IMR-90 (cell line): ENCODE measurements at regions not wholly inside any gene's neighbourhood (a gene's known extent, or its start where the extent isn't known, plus 50 kb on each side); places are given as distances from the start of the nearest gene placed in this dataset.

Experiments
- ATAC-seq: fragments of 200-7000 bp; cut with Tn5 transposase; 2 replicates; pipeline ENCODE4 v1.9.1; 2020; ENCODE audit warnings: low read depth, mild to moderate bottlenecking, moderate library complexity
- BruUV-seq: library from RNA; stranded (reverse); fragments of 400-500 nt; replicated peaks from 2 replicates; lab custom pipeline; 2021; lab: Mats Ljungman, UMichigan
- CTCF ChIA-PET: fragments of 300-600 bp; formaldehyde crosslinking; extraction: SDS; loops from one replicate; lab custom pipeline; 2021; ENCODE audit warnings: antibody characterized with exemption; lab: Yijun Ruan, JAX
- POLR2A ChIA-PET: fragments of 300-600 bp; sonication (Branson Sonifier 250); formaldehyde crosslinking; loops from one replicate; lab custom pipeline; 2022; ENCODE audit warnings: antibody characterized with exemption; ENCODE audit not compliant: unreplicated experiment; lab: Charles Lee
- DNase-seq: peaks from one replicate; pipeline ENCODE4 v3.0.0; 2013
- H2AFZ ChIP-seq: replicated peaks from 2 replicates; pipeline ENCODE3; 2013; ENCODE audit warnings: low read length, mild to moderate bottlenecking; ENCODE audit not compliant: poor library complexity
- H2AK5ac ChIP-seq: 2 replicates; pipeline ENCODE4 v1.6.1; 2013; ENCODE audit warnings: low read depth, low read length, inconsistent platforms
- H2AK9ac ChIP-seq: replicated peaks from 2 replicates; pipeline ENCODE3; 2013; ENCODE audit warnings: mild to moderate bottlenecking, low read depth, low read length, moderate library complexity; ENCODE audit not compliant: poor library complexity
- H2BK120ac ChIP-seq: 2 replicates; pipeline ENCODE4 v1.6.1; 2013; ENCODE audit warnings: low read depth, low read length, inconsistent platforms
- H2BK15ac ChIP-seq: 3 replicates; pipeline ENCODE4 v1.6.1; 2013; ENCODE audit warnings: low read depth, low read length, inconsistent platforms
- H2BK20ac ChIP-seq: 2 replicates; pipeline ENCODE4 v1.6.1; 2013; ENCODE audit warnings: low read depth, mild to moderate bottlenecking, inconsistent platforms, low read length, moderate library complexity
- H2BK5ac ChIP-seq: 2 replicates; pipeline ENCODE4 v1.6.1; 2013; ENCODE audit warnings: mild to moderate bottlenecking, low read depth, low read length, inconsistent platforms; ENCODE audit not compliant: poor library complexity, severe bottlenecking
- H3K14ac ChIP-seq: replicated peaks from 2 replicates; pipeline ENCODE4 v1.6.1; 2013; ENCODE audit warnings: low read depth, low read length, inconsistent platforms
- H3K18ac ChIP-seq: 2 replicates; pipeline ENCODE4 v1.6.1; 2013; ENCODE audit warnings: low read depth, low read length, control low read depth
- H3K23ac ChIP-seq: 2 replicates; pipeline ENCODE4 v1.6.1; 2013; ENCODE audit warnings: low read depth, low read length, inconsistent platforms
- H3K27ac ChIP-seq: 2 replicates; pipeline ENCODE4 v1.5.1; 2013; ENCODE audit warnings: mild to moderate bottlenecking, control low read depth, low read length; ENCODE audit not compliant: insufficient read depth
- H3K27me3 ChIP-seq: 2 replicates; pipeline ENCODE4 v1.6.1; 2013; ENCODE audit warnings: low read length; ENCODE audit not compliant: control insufficient read depth, insufficient read depth
- H3K36me3 ChIP-seq: 2 replicates; pipeline ENCODE4 v1.6.1; 2013; ENCODE audit warnings: low read length, mixed read lengths; ENCODE audit not compliant: control insufficient read depth, insufficient read depth
- H3K4ac ChIP-seq: 2 replicates; pipeline ENCODE4 v1.6.1; 2013; ENCODE audit warnings: low read depth, low read length, inconsistent platforms
- H3K4me1 ChIP-seq: 2 replicates; pipeline ENCODE4 v1.6.1; 2013; ENCODE audit warnings: low read length, mixed read lengths; ENCODE audit not compliant: control insufficient read depth, insufficient read depth
- H3K4me2 ChIP-seq: 2 replicates; pipeline ENCODE4 v1.6.1; 2013; ENCODE audit warnings: low read depth, mild to moderate bottlenecking, control low read depth, low read length, moderate library complexity
- H3K4me3 ChIP-seq: 2 replicates; pipeline ENCODE4 v1.5.1; 2013; ENCODE audit warnings: low read depth, mild to moderate bottlenecking, control low read depth, low read length, moderate library complexity; ENCODE audit not compliant: insufficient read depth
- H3K56ac ChIP-seq: 2 replicates; pipeline ENCODE4 v1.6.1; 2013; ENCODE audit warnings: low read length, inconsistent platforms; ENCODE audit not compliant: insufficient read depth; ENCODE audit errors: extremely low read depth
- H3K79me1 ChIP-seq, 2 experiments: 2 replicates each; pipeline ENCODE4 v1.6.1; 2013; ENCODE audit warnings: low read length in 2 of 2, inconsistent platforms in 1 of 2, low read depth in 1 of 2
- H3K9ac ChIP-seq: 2 replicates; pipeline ENCODE4 v1.6.1; 2013; ENCODE audit warnings: low read depth, low read length, control low read depth
- H3K9me1 ChIP-seq: 2 replicates; pipeline ENCODE4 v1.6.1; 2013; ENCODE audit warnings: low read length, inconsistent platforms; ENCODE audit not compliant: insufficient read depth
- H3K9me3 ChIP-seq: 2 replicates; pipeline ENCODE4 v1.6.1; 2013; ENCODE audit warnings: low read length; ENCODE audit not compliant: control insufficient read depth, insufficient read depth
- H4K20me1 ChIP-seq: 2 replicates; pipeline ENCODE4 v1.6.1; 2013; ENCODE audit warnings: low read length, inconsistent platforms; ENCODE audit not compliant: insufficient read depth
- H4K5ac ChIP-seq: 2 replicates; pipeline ENCODE4 v1.6.1; 2013; ENCODE audit warnings: mild to moderate bottlenecking, low read depth, low read length, control low read depth
- H4K8ac ChIP-seq, 2 experiments: 2 replicates each; pipeline ENCODE4 v1.6.1; 2013; ENCODE audit warnings: low read depth in 2 of 2, low read length in 2 of 2, control low read depth in 1 of 2, inconsistent platforms in 1 of 2
- H4K91ac ChIP-seq: 2 replicates; pipeline ENCODE4 v1.6.1; 2013; ENCODE audit warnings: low read depth, low read length, inconsistent platforms; ENCODE audit not compliant: insufficient read depth
- BHLHE40 ChIP-seq: fragments of 150-350 bp; IDR thresholded peaks from 2 replicates; pipeline ENCODE4 v1.6.1; 2016; ENCODE audit warnings: mild to moderate bottlenecking, low read depth, low read length
- CEBPB ChIP-seq: IDR thresholded peaks from 2 replicates; pipeline ENCODE4 v1.6.1; 2012; ENCODE audit warnings: low read depth, low read length, improper control_type of control experiment
- CHD1 ChIP-seq: IDR thresholded peaks from 2 replicates; pipeline ENCODE4 v1.6.1; 2012; ENCODE audit warnings: low read depth, low read length, improper control_type of control experiment
- FOS ChIP-seq: fragments of 150-350 bp; IDR thresholded peaks from 2 replicates; pipeline ENCODE4 v1.6.1; 2016; ENCODE audit warnings: low read depth, low read length
- MAFK ChIP-seq: IDR thresholded peaks from 2 replicates; pipeline ENCODE4 v1.6.1; 2012; ENCODE audit warnings: low read depth, low read length, improper control_type of control experiment
- MAZ ChIP-seq: IDR thresholded peaks from 2 replicates; pipeline ENCODE4 v1.6.1; 2012; ENCODE audit warnings: low read depth, mild to moderate bottlenecking, low read length, improper control_type of control experiment, moderate library complexity, borderline replicate concordance
- MXI1 ChIP-seq: IDR thresholded peaks from 2 replicates; pipeline ENCODE4 v1.6.1; 2012; ENCODE audit warnings: low read depth, mild to moderate bottlenecking, low read length, moderate library complexity, borderline replicate concordance
- NFE2L2 ChIP-seq: fragments of 150-350 bp; IDR thresholded peaks from 2 replicates; pipeline ENCODE4 v1.6.1; 2016; ENCODE audit warnings: low read depth, mild to moderate bottlenecking, low read length
- POLR2A ChIP-seq: IDR thresholded peaks from 2 replicates; pipeline ENCODE4 v1.6.1; 2012; ENCODE audit warnings: mild to moderate bottlenecking, low read depth, low read length
- RAD21 ChIP-seq: IDR thresholded peaks from 2 replicates; pipeline ENCODE4 v1.6.1; 2012; ENCODE audit warnings: low read length, improper control_type of control experiment
- RCOR1 ChIP-seq: IDR thresholded peaks from 2 replicates; pipeline ENCODE4 v1.6.1; 2012; ENCODE audit warnings: mild to moderate bottlenecking, low read length, improper control_type of control experiment; ENCODE audit not compliant: insufficient replicate concordance
- RFX5 ChIP-seq: IDR thresholded peaks from 2 replicates; pipeline ENCODE4 v1.8.0; 2012; ENCODE audit warnings: low read depth, mild to moderate bottlenecking, low read length, moderate library complexity
- SMC3 ChIP-seq: fragments of 150-350 bp; IDR thresholded peaks from 2 replicates; pipeline ENCODE4 v1.6.1; 2016; ENCODE audit warnings: low read depth, mild to moderate bottlenecking, antibody characterized with exemption, low read length, moderate library complexity
- USF2 ChIP-seq: fragments of 150-350 bp; IDR thresholded peaks from 2 replicates; pipeline ENCODE4 v1.6.1; 2017; ENCODE audit warnings: mild to moderate bottlenecking, antibody characterized with exemption, low read length, low read depth
- WGBS, 2 experiments: methylation state at CpG; one replicate each; pipeline versions ENCODE4 v1.1.5 to v1.1.7; 2013; ENCODE audit warnings: missing lambda C conversion rate in 2 of 2; ENCODE audit not compliant: insufficient read length in 1 of 2; ENCODE audit errors: extremely low coverage in 2 of 2; 5-methylcytosine and 5-hydroxymethylcytosine counted together
- dilution Hi-C: fragments of 300-500 bp; cut with HindIII; formaldehyde crosslinking; loops from one replicate; pipeline ENCODE4 v1.14.3; 2018; ENCODE audit warnings: low sequenced_read_pairs; ENCODE audit not compliant: unreplicated experiment
- in situ Hi-C: fragments of 300-500 bp; cut with MboI; formaldehyde crosslinking; loops from 3 replicates; pipeline ENCODE4 v1.14.3; 2019; ENCODE audit warnings: low sequenced_read_pairs, inconsistent platforms, mixed read lengths
- intact Hi-C: fragments of 100-400 bp; cut with micrococcal nuclease; formaldehyde crosslinking; loops from 2 replicates; pipeline ENCODE4 v1.10.0; 2022
- TF ChIP-seq, protein P1 (sequence below): conservative IDR thresholded peaks from 2 replicates; pipeline ENCODE4 v1.5.1; 2012; ENCODE audit warnings: mild to moderate bottlenecking, low read depth, low read length, improper control_type of control experiment
- TF ChIP-seq, protein P2 (sequence below): fragments of 150-350 bp; IDR thresholded peaks from 2 replicates; pipeline ENCODE4 v1.6.1; 2016; ENCODE audit warnings: low read depth, mild to moderate bottlenecking, low read length, moderate library complexity, borderline replicate concordance

DNA sequence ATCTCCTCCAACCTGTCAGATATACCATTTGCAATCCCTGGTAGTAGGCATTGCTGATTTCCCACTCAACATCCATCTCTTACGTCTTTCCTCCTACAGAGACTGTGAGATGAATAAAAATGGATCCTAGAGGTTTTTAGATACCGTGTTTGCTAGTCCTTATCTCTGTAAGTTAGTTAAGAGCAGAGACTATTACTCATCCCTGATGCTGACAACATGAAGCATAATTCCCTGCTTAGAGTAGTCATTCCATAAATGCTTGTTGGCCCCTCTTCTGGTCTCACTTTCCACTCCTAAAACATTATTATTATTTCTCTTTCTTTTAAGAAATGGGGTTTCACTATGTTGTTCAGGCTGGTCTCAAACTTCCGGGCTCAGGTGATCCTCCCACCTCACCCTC is 136.2 kb downstream of the RTP4 start:
- Histone ChIP-seq H3K4me1 (no peaks in the 10 kb centered on the region), H3K36me3 (no peaks in the 10 kb centered on the region), H4K91ac (no peak overlapping the region), H2BK15ac (no peak overlapping the region), H3K9ac (no peak overlapping the region), H3K4me2 (no peak overlapping the region), H3K4me3 (no peak overlapping the region), H3K23ac (no peak overlapping the region), H2BK20ac (no peak overlapping the region), H4K8ac (no peak overlapping the region), H2AK9ac (no peak overlapping the region), H3K27ac (no peak overlapping the region), H2AFZ (no peak overlapping the region), H3K18ac (no peak overlapping the region), H4K20me1 (no peaks in the 10 kb centered on the region), H3K14ac (no peak overlapping the region), H2BK5ac (no peak overlapping the region), H3K56ac (no peak overlapping the region), H3K27me3 (no peaks in the 10 kb centered on the region; the same call in 1 of the 2 replicates), H3K4ac (no peak overlapping the region), H3K9me1 (no peaks in the 10 kb centered on the region), H2AK5ac (no peak overlapping the region), H3K9me3 (no peaks in the 10 kb centered on the region), H3K79me1 (no peaks in the 10 kb centered on the region), H2BK120ac (no peak overlapping the region), H4K5ac (no peak overlapping the region)
- BruUV-seq = no TSS peak
- POLR2A ChIA-PET = no interaction called here
- TF ChIP-seq CHD1 = no peak
- TF ChIP-seq USF2 = no peak
- no peak for TF ChIP-seq CEBPB
- TF ChIP-seq, protein P1, sequence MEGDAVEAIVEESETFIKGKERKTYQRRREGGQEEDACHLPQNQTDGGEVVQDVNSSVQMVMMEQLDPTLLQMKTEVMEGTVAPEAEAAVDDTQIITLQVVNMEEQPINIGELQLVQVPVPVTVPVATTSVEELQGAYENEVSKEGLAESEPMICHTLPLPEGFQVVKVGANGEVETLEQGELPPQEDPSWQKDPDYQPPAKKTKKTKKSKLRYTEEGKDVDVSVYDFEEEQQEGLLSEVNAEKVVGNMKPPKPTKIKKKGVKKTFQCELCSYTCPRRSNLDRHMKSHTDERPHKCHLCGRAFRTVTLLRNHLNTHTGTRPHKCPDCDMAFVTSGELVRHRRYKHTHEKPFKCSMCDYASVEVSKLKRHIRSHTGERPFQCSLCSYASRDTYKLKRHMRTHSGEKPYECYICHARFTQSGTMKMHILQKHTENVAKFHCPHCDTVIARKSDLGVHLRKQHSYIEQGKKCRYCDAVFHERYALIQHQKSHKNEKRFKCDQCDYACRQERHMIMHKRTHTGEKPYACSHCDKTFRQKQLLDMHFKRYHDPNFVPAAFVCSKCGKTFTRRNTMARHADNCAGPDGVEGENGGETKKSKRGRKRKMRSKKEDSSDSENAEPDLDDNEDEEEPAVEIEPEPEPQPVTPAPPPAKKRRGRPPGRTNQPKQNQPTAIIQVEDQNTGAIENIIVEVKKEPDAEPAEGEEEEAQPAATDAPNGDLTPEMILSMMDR = no peak
- no peak for TF ChIP-seq RFX5
- TF ChIP-seq FOS = no peak
- TF ChIP-seq MAZ = no peak
- TF ChIP-seq POLR2A = no peak
- TF ChIP-seq, protein P2, sequence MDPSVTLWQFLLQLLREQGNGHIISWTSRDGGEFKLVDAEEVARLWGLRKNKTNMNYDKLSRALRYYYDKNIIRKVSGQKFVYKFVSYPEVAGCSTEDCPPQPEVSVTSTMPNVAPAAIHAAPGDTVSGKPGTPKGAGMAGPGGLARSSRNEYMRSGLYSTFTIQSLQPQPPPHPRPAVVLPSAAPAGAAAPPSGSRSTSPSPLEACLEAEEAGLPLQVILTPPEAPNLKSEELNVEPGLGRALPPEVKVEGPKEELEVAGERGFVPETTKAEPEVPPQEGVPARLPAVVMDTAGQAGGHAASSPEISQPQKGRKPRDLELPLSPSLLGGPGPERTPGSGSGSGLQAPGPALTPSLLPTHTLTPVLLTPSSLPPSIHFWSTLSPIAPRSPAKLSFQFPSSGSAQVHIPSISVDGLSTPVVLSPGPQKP = no peak
- no peak for TF ChIP-seq MAFK
- no peak for TF ChIP-seq NFE2L2
- TF ChIP-seq RCOR1 = no peak
- no peak for TF ChIP-seq MXI1
- no peak for TF ChIP-seq SMC3
- no peak for TF ChIP-seq RAD21
- no peak for TF ChIP-seq BHLHE40
- CTCF ChIA-PET = no interaction called here
- dilution Hi-C loops = no loop called here
- DNase-seq (no peak), ATAC-seq (no peak)
- WGBS, 2 experiments = no CpG with 5 or more reads among the region's 3 CpGs
- intact Hi-C loops = no loop called here
- in situ Hi-C loops = no loop called here
